ENCODE measurements at regions not wholly inside any gene's neighbourhood (a gene's known extent, or its start where the extent isn't known, plus 50 kb on each side); places are given as distances from the start of the nearest gene placed in this dataset.
"Not testable (repeated sequence)": the region's sequence is repeated elsewhere in the genome, so short reads cannot be mapped to it uniquely, and the experiment has no call there.

DNA sequence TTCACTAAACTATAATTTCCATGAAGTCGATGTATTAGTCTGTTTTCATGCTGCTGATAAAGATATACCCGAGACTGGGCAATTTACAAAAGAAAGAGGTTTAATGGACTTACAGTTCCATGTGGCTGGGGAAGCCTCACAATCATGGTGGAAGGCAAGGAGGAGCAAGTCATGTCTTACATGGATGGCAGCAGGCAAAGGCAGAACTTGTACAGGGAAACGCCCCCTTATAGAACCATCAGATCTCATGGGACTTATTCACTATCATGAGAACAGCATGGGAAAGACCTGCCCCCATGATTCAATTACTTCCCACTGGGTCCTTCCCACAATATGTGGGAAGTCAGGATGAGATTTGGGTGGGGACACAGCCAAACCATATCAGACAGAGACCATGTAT lies 141.6 kb downstream of the SLC38A4 start:
- H3K27ac ChIP-seq (ENCODE audit: low read depth, low read length); H3K4me3 ChIP-seq (ENCODE audit: low read depth in 1 of 2, low read length in 2 of 2); H3K27me3 ChIP-seq (ENCODE audit: control insufficient read depth in 1 of 2, insufficient read depth in 2 of 2, low read length in 2 of 2); H3K36me3 ChIP-seq (ENCODE audit: control insufficient read depth in 1 of 2, insufficient read depth in 2 of 2, low read length in 2 of 2); H3K4me1 ChIP-seq (ENCODE audit: control insufficient read depth in 1 of 2, insufficient read depth in 2 of 2, low read length in 2 of 2); H3K9ac ChIP-seq (ENCODE audit: low read depth in 1 of 2, low read length in 2 of 2); H3K9me3 ChIP-seq (ENCODE audit: control insufficient read depth in 1 of 2, low read length in 2 of 2): not testable (repeated sequence)

DNA sequence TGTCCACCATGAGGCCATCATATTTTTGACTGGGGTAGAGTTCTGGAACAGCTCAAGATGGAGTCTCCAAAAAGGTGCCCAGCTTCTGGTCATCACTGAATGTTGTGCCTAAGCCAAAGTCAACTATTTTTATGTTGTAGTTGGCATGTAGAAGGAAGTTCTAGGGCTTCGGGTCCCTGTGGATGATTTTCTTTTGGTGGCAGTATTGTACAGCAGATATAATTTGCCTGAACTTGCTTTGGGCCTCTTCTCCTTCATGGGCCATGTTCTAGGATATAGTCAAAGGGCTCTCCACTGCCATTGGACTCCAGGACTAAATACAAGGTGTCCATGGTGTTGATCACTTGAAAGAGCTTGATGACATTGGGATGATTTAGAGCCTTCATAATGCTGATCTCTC lies 143.6 kb downstream of the SLC38A4 start:
- H3K27ac ChIP-seq (ENCODE audit: low read depth, low read length): no peak overlapping the region
- H3K9ac ChIP-seq (ENCODE audit: low read depth in 1 of 2, low read length in 2 of 2): no peak overlapping the region
- H3K27me3 ChIP-seq (ENCODE audit: control insufficient read depth in 1 of 2, insufficient read depth in 2 of 2, low read length in 2 of 2): no peaks in the 10 kb centered on the region
- no peak overlapping the region for H3K4me3 ChIP-seq (ENCODE audit: low read depth in 1 of 2, low read length in 2 of 2)
- H3K36me3 ChIP-seq (ENCODE audit: control insufficient read depth in 1 of 2, insufficient read depth in 2 of 2, low read length in 2 of 2): no peaks in the 10 kb centered on the region
- H3K9me3 ChIP-seq (ENCODE audit: control insufficient read depth in 1 of 2, low read length in 2 of 2): no peaks in the 10 kb centered on the region
- no peaks in the 10 kb centered on the region for H3K4me1 ChIP-seq (ENCODE audit: control insufficient read depth in 1 of 2, insufficient read depth in 2 of 2, low read length in 2 of 2)

DNA sequence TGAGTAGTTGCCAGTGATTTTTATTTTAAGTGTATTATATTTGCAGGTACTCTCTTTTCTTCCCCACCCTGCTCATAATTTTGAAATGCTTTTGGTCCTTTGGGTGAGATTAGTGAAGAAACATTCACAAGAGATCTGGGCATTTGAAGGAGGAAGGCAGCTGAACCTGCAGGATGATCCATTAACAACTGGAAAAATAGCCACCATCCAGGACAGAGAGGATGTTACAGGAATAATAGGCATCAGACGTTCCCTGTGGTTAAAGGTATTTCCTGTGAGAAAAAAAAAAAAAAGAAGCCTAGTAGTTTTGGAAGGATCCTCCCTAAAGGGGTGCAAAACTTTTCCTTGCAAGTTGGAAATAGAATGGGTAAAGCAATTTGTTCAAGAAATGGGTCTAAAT lies 145.3 kb downstream of the SLC38A4 start:
- Histone ChIP-seq H3K36me3 (ENCODE audit: control insufficient read depth in 1 of 2, insufficient read depth in 2 of 2, low read length in 2 of 2) (no peaks in the 10 kb centered on the region), H3K4me1 (ENCODE audit: control insufficient read depth in 1 of 2, insufficient read depth in 2 of 2, low read length in 2 of 2) (no peaks in the 10 kb centered on the region), H3K4me3 (ENCODE audit: low read depth in 1 of 2, low read length in 2 of 2) (no peak overlapping the region), H3K9ac (ENCODE audit: low read depth in 1 of 2, low read length in 2 of 2) (no peak overlapping the region), H3K27me3 (ENCODE audit: control insufficient read depth in 1 of 2, insufficient read depth in 2 of 2, low read length in 2 of 2) (no peaks in the 10 kb centered on the region), H3K27ac (ENCODE audit: low read depth, low read length) (no peak overlapping the region), H3K9me3 (ENCODE audit: control insufficient read depth in 1 of 2, low read length in 2 of 2) (no peaks in the 10 kb centered on the region)

- H3K27me3 ChIP-seq (ENCODE audit: control insufficient read depth in 1 of 2, insufficient read depth in 2 of 2, low read length in 2 of 2): no peaks in the 10 kb centered on the region
- no peaks in the 10 kb centered on the region for H3K4me1 ChIP-seq (ENCODE audit: control insufficient read depth in 1 of 2, insufficient read depth in 2 of 2, low read length in 2 of 2)
- no peak overlapping the region for H3K4me3 ChIP-seq (ENCODE audit: low read depth in 1 of 2, low read length in 2 of 2)
- H3K9me3 ChIP-seq (ENCODE audit: control insufficient read depth in 1 of 2, low read length in 2 of 2): no peaks in the 10 kb centered on the region
- H3K9ac ChIP-seq (ENCODE audit: low read depth in 1 of 2, low read length in 2 of 2): no peak overlapping the region
- H3K27ac ChIP-seq (ENCODE audit: low read depth, low read length): no peak overlapping the region
- H3K36me3 ChIP-seq (ENCODE audit: control insufficient read depth in 1 of 2, insufficient read depth in 2 of 2, low read length in 2 of 2): no peaks in the 10 kb centered on the region
Measured at GRCh38 chr12:46679754-46680153, 146.0 kb downstream of the SLC38A4 start.

DNA sequence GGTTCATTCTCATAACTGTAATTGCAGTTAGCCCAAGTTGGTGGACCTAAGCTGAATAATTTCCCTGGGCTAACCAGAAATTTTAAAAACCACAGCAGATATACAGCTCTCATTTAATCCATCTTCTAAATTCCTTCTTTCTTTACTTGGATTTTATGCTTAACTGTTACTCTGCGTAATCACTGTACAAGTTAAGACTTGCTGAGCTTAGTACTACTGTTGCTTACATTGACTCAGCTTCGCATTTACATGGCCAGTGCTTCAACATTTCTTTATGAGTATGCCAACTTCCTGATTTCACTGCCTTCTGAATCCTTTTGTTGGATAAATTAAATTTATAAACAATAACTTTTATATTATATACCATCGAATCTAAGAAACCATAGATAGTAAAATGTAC lies 147.4 kb downstream of the SLC38A4 start:
- no peaks in the 10 kb centered on the region for H3K4me1 ChIP-seq (ENCODE audit: control insufficient read depth in 1 of 2, insufficient read depth in 2 of 2, low read length in 2 of 2)
- H3K9me3 ChIP-seq (ENCODE audit: control insufficient read depth in 1 of 2, low read length in 2 of 2): no peaks in the 10 kb centered on the region
- no peak overlapping the region for H3K9ac ChIP-seq (ENCODE audit: low read depth in 1 of 2, low read length in 2 of 2)
- H3K36me3 ChIP-seq (ENCODE audit: control insufficient read depth in 1 of 2, insufficient read depth in 2 of 2, low read length in 2 of 2): no peaks in the 10 kb centered on the region
- no peak overlapping the region for H3K4me3 ChIP-seq (ENCODE audit: low read depth in 1 of 2, low read length in 2 of 2)
- no peak overlapping the region for H3K27ac ChIP-seq (ENCODE audit: low read depth, low read length)
- no peaks in the 10 kb centered on the region for H3K27me3 ChIP-seq (ENCODE audit: control insufficient read depth in 1 of 2, insufficient read depth in 2 of 2, low read length in 2 of 2)

GRCh38 chr12:46677749-46678148 lies 148.0 kb downstream of the SLC38A4 start:
- Histone ChIP-seq H3K4me1 (ENCODE audit: control insufficient read depth in 1 of 2, insufficient read depth in 2 of 2, low read length in 2 of 2) (no peaks in the 10 kb centered on the region), H3K4me3 (ENCODE audit: low read depth in 1 of 2, low read length in 2 of 2) (no peak overlapping the region), H3K36me3 (ENCODE audit: control insufficient read depth in 1 of 2, insufficient read depth in 2 of 2, low read length in 2 of 2) (no peaks in the 10 kb centered on the region), H3K27ac (ENCODE audit: low read depth, low read length) (no peak overlapping the region), H3K9ac (ENCODE audit: low read depth in 1 of 2, low read length in 2 of 2) (no peak overlapping the region), H3K27me3 (ENCODE audit: control insufficient read depth in 1 of 2, insufficient read depth in 2 of 2, low read length in 2 of 2) (no peaks in the 10 kb centered on the region), H3K9me3 (ENCODE audit: control insufficient read depth in 1 of 2, low read length in 2 of 2) (no peaks in the 10 kb centered on the region)

- no peak overlapping the region for H3K9ac ChIP-seq (ENCODE audit: low read depth in 1 of 2, low read length in 2 of 2)
- H3K36me3 ChIP-seq (ENCODE audit: control insufficient read depth in 1 of 2, insufficient read depth in 2 of 2, low read length in 2 of 2): no peaks in the 10 kb centered on the region
- no peaks in the 10 kb centered on the region for H3K9me3 ChIP-seq (ENCODE audit: control insufficient read depth in 1 of 2, low read length in 2 of 2)
- H3K27ac ChIP-seq (ENCODE audit: low read depth, low read length): no peak overlapping the region
- H3K4me1 ChIP-seq (ENCODE audit: control insufficient read depth in 1 of 2, insufficient read depth in 2 of 2, low read length in 2 of 2): no peaks in the 10 kb centered on the region
- no peaks in the 10 kb centered on the region for H3K27me3 ChIP-seq (ENCODE audit: control insufficient read depth in 1 of 2, insufficient read depth in 2 of 2, low read length in 2 of 2)
- H3K4me3 ChIP-seq (ENCODE audit: low read depth in 1 of 2, low read length in 2 of 2): no peak overlapping the region
Measured at GRCh38 chr12:46676797-46677520, 148.8 kb downstream of the SLC38A4 start.

GRCh38 chr12:46676396-46676795 lies 149.4 kb downstream of the SLC38A4 start:
- Histone ChIP-seq H3K27me3 (ENCODE audit: control insufficient read depth in 1 of 2, insufficient read depth in 2 of 2, low read length in 2 of 2) (no peaks in the 10 kb centered on the region), H3K9ac (ENCODE audit: low read depth in 1 of 2, low read length in 2 of 2) (no peak overlapping the region), H3K27ac (ENCODE audit: low read depth, low read length) (no peak overlapping the region), H3K9me3 (ENCODE audit: control insufficient read depth in 1 of 2, low read length in 2 of 2) (no peaks in the 10 kb centered on the region), H3K4me3 (ENCODE audit: low read depth in 1 of 2, low read length in 2 of 2) (no peak overlapping the region), H3K36me3 (ENCODE audit: control insufficient read depth in 1 of 2, insufficient read depth in 2 of 2, low read length in 2 of 2) (no peaks in the 10 kb centered on the region), H3K4me1 (ENCODE audit: control insufficient read depth in 1 of 2, insufficient read depth in 2 of 2, low read length in 2 of 2) (no peaks in the 10 kb centered on the region)

- Histone ChIP-seq H3K4me1 (ENCODE audit: control insufficient read depth in 1 of 2, insufficient read depth in 2 of 2, low read length in 2 of 2) (no peaks in the 10 kb centered on the region), H3K27me3 (ENCODE audit: control insufficient read depth in 1 of 2, insufficient read depth in 2 of 2, low read length in 2 of 2) (no peaks in the 10 kb centered on the region), H3K4me3 (ENCODE audit: low read depth in 1 of 2, low read length in 2 of 2) (no peak overlapping the region), H3K27ac (ENCODE audit: low read depth, low read length) (no peak overlapping the region), H3K36me3 (ENCODE audit: control insufficient read depth in 1 of 2, insufficient read depth in 2 of 2, low read length in 2 of 2) (no peaks in the 10 kb centered on the region), H3K9me3 (ENCODE audit: control insufficient read depth in 1 of 2, low read length in 2 of 2) (no peaks in the 10 kb centered on the region), H3K9ac (ENCODE audit: low read depth in 1 of 2, low read length in 2 of 2) (no peak overlapping the region)
Measured at GRCh38 chr12:46675736-46676135, 150.1 kb downstream of the SLC38A4 start.

- Histone ChIP-seq H3K9me3 (ENCODE audit: control insufficient read depth in 1 of 2, low read length in 2 of 2) (no peaks in the 10 kb centered on the region), H3K9ac (ENCODE audit: low read depth in 1 of 2, low read length in 2 of 2) (no peak overlapping the region), H3K27ac (ENCODE audit: low read depth, low read length) (no peak overlapping the region), H3K4me3 (ENCODE audit: low read depth in 1 of 2, low read length in 2 of 2) (no peak overlapping the region), H3K27me3 (ENCODE audit: control insufficient read depth in 1 of 2, insufficient read depth in 2 of 2, low read length in 2 of 2) (no peaks in the 10 kb centered on the region), H3K36me3 (ENCODE audit: control insufficient read depth in 1 of 2, insufficient read depth in 2 of 2, low read length in 2 of 2) (no peaks in the 10 kb centered on the region), H3K4me1 (ENCODE audit: control insufficient read depth in 1 of 2, insufficient read depth in 2 of 2, low read length in 2 of 2) (no peaks in the 10 kb centered on the region)
Measured at GRCh38 chr12:46674800-46675199, 151.0 kb downstream of the SLC38A4 start.

DNA sequence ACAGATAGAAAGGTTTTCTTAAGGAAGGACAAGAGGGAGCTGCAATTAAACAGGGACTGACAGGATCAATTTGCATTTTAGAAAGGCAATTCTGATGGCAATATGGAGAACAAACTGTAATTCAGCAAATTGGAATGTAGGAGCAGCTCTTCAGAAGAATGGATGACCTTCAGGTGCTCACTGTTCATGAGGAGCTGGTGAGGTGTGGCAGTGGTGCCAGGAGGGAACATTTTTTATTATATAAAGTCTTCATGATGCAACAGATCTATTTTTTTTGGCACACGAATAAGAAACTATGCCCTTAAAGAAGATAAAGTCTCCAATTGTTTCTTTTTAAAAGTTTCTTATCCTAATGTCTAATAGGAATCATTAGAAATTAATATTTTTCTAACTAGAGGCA lies 151.7 kb downstream of the SLC38A4 start:
- Histone ChIP-seq H3K4me3 (ENCODE audit: low read depth in 1 of 2, low read length in 2 of 2) (no peak overlapping the region), H3K9ac (ENCODE audit: low read depth in 1 of 2, low read length in 2 of 2) (no peak overlapping the region), H3K27me3 (ENCODE audit: control insufficient read depth in 1 of 2, insufficient read depth in 2 of 2, low read length in 2 of 2) (no peaks in the 10 kb centered on the region), H3K4me1 (ENCODE audit: control insufficient read depth in 1 of 2, insufficient read depth in 2 of 2, low read length in 2 of 2) (no peaks in the 10 kb centered on the region), H3K36me3 (ENCODE audit: control insufficient read depth in 1 of 2, insufficient read depth in 2 of 2, low read length in 2 of 2) (no peaks in the 10 kb centered on the region), H3K9me3 (ENCODE audit: control insufficient read depth in 1 of 2, low read length in 2 of 2) (no peaks in the 10 kb centered on the region), H3K27ac (ENCODE audit: low read depth, low read length) (no peak overlapping the region)

Measured in duodenal mucosa (tissue), 2 donors.